ENCODE measurements at regions not wholly inside any gene's neighbourhood (a gene's known extent, or its start where the extent isn't known, plus 50 kb on each side); places are given as distances from the start of the nearest gene placed in this dataset.
A peak's percentile ranks its signal among the peaks of the same experiment; 100 is the strongest.

- peak overlapping the region; percentile 53 for H3K27ac ChIP-seq
- TF ChIP-seq CTCF (conservative IDR thresholded peaks at IDR 0.05), result no peak
Observed at GRCh38 chr1:81560629-81561028, 240.1 kb upstream of the ADGRL2 start.

GRCh38 chr1:81559662-81560350 is 240.9 kb upstream of the ADGRL2 start:
- peak overlapping the region; percentile 53 for H3K27ac ChIP-seq
- peak; percentile 67 for TF ChIP-seq CTCF (conservative IDR thresholded peaks at IDR 0.05)

- TF ChIP-seq CTCF (conservative IDR thresholded peaks at IDR 0.05), result no peak
- peak overlapping the region; percentile 53 for H3K27ac ChIP-seq
Observed at GRCh38 chr1:81558291-81559076, 242.2 kb upstream of the ADGRL2 start.

GRCh38 chr1:81556968-81557367 is 243.8 kb upstream of the ADGRL2 start:
- H3K27ac ChIP-seq, result no peak overlapping the region
- no peak for TF ChIP-seq CTCF (conservative IDR thresholded peaks at IDR 0.05)

- TF ChIP-seq CTCF (conservative IDR thresholded peaks at IDR 0.05), result no peak
- H3K27ac ChIP-seq, result no peak overlapping the region
Observed at GRCh38 chr1:81554534-81554933, 246.2 kb upstream of the ADGRL2 start.

GRCh38 chr1:81554108-81554507 is 246.6 kb upstream of the ADGRL2 start:
- no peak overlapping the region for H3K27ac ChIP-seq
- TF ChIP-seq CTCF (conservative IDR thresholded peaks at IDR 0.05), result no peak

GRCh38 chr1:81553503-81553902 is 247.2 kb upstream of the ADGRL2 start:
- H3K27ac ChIP-seq, result no peak overlapping the region
- TF ChIP-seq CTCF (conservative IDR thresholded peaks at IDR 0.05), result no peak
